HG03565 (cell line): ENCODE measurements at regions not wholly inside any gene's neighbourhood (a gene's known extent, or its start where the extent isn't known, plus 50 kb on each side); places are given as distances from the start of the nearest gene placed in this dataset.
"Not testable (repeated sequence)": the region's sequence is repeated elsewhere in the genome, so short reads cannot be mapped to it uniquely, and the experiment has no call there.

Experiments
- ATAC-seq: cut with Tn5 transposase; IDR thresholded peaks from one replicate; pipeline ENCODE4 v1.9.1; 2021; ENCODE audit warnings: mild to moderate bottlenecking, moderate library complexity; ENCODE audit not compliant: unreplicated experiment

DNA sequence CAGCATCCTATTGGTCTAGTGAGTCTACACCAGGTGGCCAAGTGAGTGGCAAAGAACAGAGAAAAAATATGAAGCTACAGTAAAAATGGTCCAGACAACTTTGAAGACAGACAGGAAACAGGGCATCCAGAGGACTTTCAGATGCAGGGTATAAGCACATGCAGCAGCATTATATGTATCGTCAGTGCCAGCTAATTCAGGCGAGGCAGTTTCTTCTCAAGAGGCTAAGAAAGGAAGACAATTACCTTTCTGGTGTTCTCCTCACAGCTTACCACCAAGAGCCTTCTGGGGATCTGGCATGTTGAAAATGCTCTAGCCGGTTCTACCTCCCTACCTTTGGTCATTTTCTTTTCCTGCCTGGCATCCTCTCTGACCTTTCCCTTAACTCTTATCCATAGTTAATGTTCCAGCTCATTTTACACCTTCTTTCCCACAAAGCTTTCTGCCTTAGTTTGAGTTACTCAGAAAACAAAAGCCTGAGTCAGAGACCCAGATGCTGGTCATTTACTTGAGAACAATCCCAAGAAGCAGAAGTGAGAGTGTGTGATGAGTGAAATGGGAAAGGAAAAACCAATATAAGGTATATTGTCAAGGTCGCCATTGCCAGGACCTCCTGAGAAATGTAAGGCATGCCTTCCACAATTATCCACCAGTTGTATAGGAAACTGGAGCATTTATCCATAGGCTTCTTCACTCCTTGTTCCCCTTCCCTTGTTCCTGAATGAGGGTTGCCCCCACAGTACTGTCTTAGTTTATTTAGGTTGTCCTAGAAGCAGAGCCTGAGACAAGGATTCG is 444.1 kb downstream of the PLPP3 start:
- ATAC-seq = peak; percentile 66

DNA sequence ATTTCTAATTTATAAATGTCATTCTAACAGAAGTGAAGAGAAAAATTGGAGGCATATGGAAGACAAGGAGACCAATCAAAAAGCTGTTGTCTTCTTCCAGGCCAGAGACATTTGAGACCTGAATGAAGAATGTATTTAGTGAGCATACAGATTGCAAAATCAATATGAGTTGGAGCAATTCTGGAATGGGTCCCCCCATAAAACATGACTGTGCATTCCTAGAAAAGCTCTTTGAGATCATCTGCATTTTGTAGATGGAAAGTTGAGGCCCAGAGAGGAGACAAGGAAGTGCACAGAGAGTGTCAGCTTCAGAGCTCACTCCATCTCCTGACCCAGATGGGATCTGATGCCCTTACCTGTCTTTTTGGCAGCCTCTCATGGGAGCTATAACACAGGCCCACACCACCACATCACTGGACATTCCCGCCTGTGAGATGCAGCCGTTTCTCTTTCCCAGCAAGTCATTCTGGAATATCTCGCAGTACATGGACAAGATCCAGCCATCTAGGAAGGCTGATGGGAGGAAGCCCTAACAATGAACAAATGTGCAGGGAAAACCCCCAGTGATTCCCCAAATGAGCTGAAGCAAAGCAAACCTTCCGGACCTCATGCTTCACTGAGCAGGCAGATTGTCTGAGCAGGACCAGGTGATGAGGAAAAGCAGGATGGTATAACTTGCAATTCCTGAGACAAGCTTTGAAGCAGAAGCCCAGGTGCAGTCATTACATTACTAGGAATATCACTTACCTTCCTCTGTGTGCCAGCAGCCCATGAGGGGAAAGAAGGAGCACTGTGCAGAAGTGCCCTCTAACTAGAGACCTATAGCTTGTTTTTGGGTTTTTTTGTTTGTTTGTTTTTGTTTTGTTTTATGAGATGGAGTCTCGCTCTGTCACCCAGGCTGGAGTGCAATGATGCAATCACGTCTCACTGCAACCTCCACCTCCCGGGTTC is 445.6 kb downstream of the PLPP3 start:
- ATAC-seq = peak; percentile 35

DNA sequence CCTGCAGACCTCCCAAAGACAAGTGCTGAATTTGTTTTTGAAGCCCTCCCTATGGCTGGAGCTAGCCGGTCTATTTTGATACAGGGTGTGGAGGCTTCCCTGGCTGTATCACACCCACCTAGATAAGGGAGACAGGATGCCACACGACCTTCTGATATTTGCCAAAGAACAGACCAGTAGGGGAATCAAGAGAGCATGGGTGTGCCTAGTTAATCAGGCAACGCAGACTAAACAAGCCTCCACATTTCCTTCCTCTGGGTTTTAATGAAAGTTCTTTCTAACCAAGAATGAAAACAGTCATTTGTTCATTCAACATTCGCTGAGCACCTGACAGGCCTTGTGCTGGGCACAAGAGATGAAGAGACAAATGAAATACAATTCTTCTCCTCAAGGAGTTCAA is 446.8 kb downstream of the PLPP3 start:
- no peak for ATAC-seq

DNA sequence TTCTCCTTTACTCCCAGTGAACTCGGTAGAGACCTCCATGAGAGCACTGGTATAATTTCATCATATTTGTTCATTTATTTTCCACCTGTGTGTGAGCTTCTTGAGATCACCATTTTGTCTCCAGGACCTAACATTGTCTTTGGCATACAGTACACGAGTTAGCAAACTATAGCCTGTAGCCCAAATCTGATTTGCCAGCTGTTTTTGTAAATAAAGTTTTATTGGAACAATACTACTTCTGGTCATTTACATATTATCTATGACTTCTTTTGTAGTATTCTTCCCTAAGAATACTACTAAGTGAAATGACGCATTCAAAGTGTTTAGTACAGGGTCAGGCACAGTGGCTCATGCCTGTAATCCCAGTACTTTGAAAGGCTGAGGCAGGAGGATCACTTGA is 449.5 kb downstream of the PLPP3 start:
- no peak for ATAC-seq

DNA sequence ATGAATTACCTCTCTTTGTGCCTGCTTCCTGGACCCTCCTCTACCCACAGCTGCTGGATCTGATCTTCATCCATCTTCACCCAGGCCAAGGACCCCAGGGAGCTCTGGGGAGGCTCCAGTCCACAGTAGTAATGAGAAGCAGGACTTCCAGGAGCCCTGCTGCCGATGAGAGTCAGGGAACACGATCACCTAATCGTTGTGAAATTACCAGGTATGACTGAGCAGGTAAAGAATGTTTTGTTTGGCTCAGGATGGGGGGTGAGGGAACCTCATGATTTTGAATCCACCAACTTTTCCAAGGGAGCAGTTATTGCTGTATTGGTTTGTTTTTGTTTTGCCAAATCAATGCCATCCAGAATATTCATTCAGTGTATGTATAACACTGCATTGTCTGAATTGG is 454.0 kb downstream of the PLPP3 start:
- ATAC-seq = no peak

DNA sequence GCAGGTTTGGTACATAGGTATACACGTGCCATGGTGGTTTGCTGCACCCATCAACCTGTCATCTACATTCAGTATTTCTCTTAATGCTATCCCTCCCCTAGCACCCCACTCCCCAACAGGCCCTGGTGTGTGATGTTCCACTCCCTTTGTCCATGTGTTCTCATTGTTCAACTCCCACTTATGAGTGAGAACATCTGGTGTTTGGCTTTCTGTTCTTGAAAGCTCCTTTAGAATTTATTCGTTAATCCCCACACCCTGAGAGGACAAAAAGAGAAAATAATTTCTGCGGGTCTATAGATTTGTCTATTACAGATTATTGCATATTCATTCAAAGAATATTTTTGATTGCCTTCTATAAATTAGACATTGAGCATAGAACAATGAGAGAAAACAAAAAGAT is 455.5 kb downstream of the PLPP3 start:
- ATAC-seq = no peak

DNA sequence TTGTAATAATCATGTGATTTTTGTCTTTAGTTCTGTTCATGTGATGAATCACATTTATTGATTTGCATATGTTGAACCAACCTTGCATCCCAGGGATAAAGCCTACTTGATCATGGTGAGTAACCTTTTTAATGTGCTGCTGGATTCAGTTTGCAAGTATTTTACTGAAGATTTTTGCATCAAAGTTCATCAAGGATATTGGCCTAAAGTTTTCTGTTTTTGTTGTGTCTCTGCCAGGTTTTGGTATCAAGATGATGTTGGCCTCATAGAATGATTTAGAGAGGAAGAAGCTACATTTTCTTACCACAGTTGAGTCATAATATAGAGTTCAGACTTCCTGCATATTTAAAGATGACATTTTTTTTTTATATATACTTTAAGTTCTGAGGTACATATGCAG is 455.9 kb downstream of the PLPP3 start:
- no peak for ATAC-seq

DNA sequence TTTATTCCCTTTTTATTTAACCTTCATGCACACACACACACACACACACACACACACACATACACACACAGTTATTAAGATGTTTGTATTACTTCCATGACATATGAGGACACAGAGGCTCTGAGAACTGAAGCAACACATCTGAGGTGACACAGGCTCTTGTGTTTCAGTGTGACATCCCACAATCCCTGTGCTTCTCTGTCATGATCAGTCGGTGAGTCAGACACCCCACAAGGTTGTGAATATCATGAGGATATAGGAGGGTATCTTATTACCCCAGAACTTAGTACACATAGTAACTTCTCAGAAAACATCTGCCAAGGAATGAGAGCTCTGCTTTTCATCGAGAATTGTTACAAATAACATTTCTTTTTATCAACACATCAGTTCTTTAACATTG is 459.3 kb downstream of the PLPP3 start:
- no peak for ATAC-seq

DNA sequence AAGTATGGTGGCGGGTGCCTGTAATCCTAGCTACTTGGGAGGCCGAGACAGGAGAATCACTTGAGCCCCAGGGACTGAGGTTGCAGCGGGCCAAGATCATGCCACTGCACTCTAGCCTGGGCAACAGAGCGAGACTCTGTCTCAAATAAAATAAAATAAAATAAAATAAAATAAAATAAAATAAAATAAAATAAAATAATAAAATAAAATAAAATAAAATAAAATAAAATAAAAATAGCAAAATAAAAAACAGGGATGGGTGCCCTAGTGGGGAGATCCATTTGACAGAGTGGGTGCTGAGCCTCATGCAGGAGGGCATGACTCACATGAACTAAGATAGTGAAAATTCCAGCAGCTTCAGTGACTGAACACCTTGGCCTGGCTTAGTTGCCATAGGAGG is 460.7 kb downstream of the PLPP3 start:
- ATAC-seq = not testable (repeated sequence)

DNA sequence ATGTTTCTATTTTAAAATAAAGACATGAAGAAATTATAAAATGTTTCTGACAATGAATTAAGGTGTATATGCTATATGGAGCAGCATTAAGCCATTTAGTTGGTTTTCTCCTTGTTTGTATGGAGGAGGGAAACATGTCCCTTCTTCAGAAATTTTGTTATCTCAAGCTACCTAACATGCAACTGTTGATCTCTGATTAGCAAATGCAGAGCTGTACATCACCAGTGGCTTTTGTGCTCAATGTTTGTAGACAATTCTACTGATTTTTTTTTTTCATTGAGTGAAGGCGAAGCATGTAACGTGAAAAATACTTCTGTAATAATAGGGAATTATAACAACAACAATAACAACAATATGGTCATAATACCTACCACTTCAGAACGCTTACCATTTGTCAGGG is 463.7 kb downstream of the PLPP3 start:
- no peak for ATAC-seq

DNA sequence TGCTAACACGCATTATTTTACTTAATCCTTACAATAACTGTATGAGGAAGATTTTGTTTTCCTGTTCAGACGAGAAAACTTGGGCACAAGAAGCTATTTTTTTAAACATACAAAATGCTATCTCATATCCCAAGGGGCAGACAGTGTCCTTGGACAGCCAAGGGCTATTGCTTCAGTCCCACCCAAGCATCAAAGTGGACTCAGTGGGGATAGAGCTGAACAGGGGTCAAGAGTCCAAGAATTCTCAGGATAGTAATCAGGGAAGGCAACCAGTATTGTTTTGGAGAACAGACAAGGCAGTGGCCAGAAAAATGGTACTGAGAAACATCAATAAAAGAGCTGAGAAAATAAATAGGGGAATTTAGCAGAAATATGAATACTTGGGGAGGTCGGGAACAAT is 465.7 kb downstream of the PLPP3 start:
- no peak for ATAC-seq

DNA sequence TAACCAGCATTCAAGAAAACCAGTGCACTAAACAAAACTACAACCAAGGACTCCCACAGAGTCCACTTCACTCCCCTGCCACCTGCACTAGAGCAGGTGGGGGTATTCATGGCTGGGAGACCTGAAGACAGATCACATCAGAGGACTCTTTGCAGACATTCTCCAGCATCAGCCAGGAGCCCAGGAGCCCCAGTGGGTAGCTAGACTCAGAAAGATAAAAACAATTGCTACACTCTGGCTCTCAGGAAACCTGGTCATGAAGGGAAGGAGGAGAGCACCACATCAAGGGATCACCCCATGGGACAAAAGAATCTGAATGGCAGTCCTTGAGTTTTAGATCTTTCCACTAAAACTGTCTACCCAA is 472.1 kb downstream of the PLPP3 start:
- no peak for ATAC-seq

DNA sequence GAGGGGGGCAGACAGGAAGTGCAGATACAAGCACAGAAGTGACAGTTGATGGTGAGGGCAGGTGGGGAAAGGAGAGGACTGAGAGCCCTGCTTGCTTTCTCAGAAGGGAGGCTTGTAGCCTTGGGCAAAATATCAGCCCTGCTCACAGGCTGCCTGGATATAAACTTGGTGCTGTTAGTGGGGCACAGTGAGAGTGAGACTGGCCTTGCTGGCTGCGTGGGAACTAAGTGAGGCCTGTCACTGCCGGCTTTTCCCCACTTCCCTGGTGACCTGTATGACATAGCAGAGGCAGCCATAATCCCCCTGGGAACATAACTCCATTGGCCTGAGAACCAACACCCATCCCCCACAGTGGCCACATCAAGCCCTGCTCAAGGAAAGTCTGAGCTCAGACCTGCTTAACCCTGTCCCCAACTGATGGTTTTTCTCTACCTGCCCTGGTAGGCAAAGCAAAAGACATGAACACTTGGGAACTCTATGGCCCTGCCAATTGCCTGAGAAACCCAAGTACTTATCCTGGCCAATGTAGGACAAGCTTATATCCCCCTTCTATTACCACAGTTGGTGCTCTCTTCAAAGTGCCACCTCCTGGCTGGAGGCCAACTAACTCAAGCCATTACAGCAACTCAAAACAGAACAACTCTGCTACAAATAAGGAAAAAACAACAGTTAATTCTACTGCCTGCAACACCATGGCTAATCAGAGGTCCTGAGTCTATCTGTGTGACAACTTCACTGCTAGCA is 472.7 kb downstream of the PLPP3 start:
- no peak for ATAC-seq

DNA sequence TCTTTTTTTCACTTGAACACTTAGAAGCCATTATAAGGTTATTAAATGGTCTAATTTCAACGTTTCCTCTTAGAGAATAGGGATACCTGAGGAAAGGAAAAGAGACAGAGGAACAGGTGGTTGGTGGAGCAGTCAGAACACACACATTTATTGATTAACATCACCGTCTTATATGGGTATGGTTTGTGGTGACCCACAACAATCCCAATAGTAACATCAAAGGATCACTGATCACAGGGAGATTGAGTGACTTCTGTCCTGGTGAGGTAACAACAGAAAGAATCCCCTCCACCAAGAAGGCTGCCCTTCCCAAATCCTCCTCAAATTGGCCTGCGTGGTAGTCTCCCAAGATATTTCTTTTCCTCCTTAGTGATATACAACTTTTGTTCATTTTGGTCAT is 474.0 kb downstream of the PLPP3 start:
- no peak for ATAC-seq

DNA sequence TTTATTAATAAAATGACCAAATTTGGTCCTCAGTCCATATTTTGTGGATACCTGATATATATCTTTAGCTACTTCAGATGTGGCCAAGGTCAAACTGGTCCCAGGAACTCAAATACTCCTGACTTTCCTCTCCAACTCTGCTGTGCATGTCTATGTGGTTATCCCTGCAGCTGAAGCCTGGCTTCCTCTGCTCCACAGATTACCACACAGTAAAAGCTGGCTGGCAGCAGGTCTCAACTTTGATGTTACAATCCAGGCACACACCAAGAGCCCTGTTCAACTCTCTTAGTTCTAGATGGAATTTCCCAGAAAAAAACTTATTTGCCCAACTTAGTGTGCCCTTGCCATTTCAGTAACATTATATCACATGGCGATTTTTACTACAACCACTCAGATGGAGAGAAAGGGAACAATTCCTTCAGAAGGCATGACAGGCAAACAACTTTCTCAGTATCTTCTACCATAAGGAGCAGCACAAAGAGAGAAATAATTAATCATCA is 479.5 kb downstream of the PLPP3 start:
- ATAC-seq = no peak

DNA sequence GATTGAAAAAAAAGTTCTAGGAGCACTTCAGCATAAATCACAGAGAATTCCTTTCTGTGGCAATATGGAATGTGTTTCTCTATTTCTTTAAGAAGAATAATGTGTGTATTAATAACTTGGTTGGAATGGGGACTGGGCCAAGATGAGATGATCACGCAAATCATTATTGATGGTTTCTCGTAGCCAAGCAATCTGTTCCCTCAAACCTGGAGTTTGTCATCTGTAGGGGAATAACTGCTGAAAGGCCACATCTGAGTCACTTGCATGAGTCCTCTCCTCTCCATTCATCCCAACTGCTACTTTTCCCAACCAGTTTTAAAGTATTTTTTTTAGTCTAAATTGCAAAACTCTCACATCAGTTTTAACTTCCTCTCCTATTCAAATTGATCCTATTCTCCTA is 480.4 kb downstream of the PLPP3 start:
- ATAC-seq = no peak

DNA sequence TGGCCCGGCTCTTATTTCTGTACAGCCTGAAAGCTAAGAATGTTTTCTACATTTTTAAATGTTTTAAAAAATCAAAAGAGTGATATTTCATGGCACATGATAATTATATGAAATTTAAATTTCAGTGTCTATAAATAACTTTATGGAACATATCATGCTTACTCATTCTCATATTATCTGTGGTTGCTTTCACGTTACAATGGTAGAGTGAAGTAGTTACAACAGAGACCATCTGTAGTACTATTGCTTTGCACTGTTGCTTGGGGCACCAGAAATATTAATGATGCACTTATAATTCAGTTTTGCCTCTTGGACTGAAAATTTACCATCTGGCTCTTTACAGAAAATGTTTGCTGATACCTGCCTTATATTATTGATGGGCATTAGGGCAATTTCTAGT is 481.6 kb downstream of the PLPP3 start:
- ATAC-seq = no peak

DNA sequence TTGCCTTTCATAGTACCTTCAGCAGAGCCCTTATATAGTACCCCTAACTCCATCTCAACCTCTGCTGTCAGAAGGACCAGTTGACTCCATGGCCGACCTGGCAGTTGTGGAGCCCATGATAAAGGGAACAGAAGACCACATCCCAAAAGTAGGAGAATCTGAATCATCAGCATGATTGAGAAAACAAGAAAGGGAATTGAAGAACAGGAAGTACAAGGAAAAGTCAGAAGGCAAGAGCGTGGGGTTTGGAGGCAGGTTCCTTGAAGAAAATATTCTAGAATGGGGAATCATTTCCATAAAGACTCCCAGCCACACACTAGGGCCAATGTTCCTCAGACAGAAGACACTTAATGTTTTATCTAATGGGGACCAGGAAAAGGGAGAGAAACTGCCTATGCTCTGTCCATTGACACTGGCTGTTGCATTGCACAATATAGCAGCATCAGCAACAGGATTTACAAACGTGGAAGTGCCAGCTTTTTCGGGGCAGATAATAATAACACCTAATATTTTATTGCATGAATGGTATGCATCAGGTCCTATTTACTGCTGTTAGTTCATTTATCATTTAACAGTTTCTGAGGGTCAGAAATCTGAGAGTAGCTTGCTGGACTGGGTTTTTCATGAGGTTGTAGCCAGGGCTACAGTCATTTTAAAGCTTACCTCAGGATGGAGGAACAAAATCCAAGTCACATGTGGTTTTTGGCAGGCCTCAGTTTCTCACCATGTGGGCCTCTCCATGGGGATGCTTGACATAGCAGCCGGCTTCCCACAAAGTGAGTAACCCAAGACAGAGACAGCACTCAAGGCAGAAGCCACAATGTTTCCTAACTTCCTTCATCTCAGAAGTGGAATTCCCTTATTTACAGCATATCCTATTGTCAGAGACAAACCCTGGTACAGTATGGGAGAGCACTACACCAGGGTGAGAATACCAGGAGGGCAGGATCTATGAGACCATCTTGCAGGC is 483.4 kb downstream of the PLPP3 start:
- ATAC-seq = no peak

DNA sequence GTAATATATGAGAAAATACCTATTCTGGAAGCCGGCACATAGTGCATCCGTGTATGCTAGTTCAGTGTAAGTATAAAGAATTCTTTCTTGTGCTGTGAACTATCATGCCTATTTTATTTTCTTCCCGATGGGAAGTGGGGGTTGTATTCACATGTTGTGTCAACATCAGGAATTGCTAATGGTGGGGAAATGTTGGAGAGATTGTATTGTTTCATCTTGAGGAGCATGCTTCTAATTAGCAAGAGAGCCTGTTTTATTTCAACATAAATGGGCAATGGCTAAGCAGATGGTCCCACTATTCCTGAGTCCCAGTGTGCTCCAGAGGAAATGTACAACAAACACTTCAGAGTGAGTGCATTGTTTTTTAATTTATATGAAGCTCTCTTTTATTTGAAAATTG is 485.2 kb downstream of the PLPP3 start:
- no peak for ATAC-seq
